SJSA1 (cell line): ENCODE measurements at regions not wholly inside any gene's neighbourhood (a gene's known extent, or its start where the extent isn't known, plus 50 kb on each side); places are given as distances from the start of the nearest gene placed in this dataset.
"Not testable (repeated sequence)": the region's sequence is repeated elsewhere in the genome, so short reads cannot be mapped to it uniquely, and the experiment has no call there.

ENCODE experiments used
- DNase-seq, 2 experiments: peaks; one replicate each; pipeline ENCODE4 v3.0.0-alpha.2; 2015 to 2020; ENCODE audit warnings: low spot score in 2 of 2, low read depth in 1 of 2
- H3K27ac ChIP-seq: fragments of 250-450 bp; sonication (Bioruptor Pico); 2 replicates; pipeline ENCODE4 v1.5.1; 2020; ENCODE audit warnings: mild to moderate bottlenecking, moderate library complexity
- H3K27me3 ChIP-seq: fragments of 250-450 bp; sonication (Bioruptor Pico); replicated peaks from 2 replicates; pipeline ENCODE4 v1.5.1; 2020; ENCODE audit warnings: mild to moderate bottlenecking, moderate library complexity
- H3K36me3 ChIP-seq: fragments of 250-450 bp; sonication (Bioruptor Pico); 2 replicates; pipeline ENCODE4 v1.5.1; 2020; ENCODE audit warnings: mild to moderate bottlenecking
- H3K4me1 ChIP-seq: fragments of 250-450 bp; sonication (Bioruptor Pico); replicated peaks from 2 replicates; pipeline ENCODE4 v1.6.1; 2021; ENCODE audit warnings: mild to moderate bottlenecking
- H3K4me3 ChIP-seq: fragments of 250-450 bp; sonication (Bioruptor Pico); 2 replicates; pipeline ENCODE4 v1.5.1; 2020; ENCODE audit warnings: mild to moderate bottlenecking
- H3K9me3 ChIP-seq: fragments of 250-450 bp; sonication (Bioruptor Pico); replicated peaks from 2 replicates; pipeline ENCODE4 v1.5.1; 2020; ENCODE audit warnings: mild to moderate bottlenecking

DNA sequence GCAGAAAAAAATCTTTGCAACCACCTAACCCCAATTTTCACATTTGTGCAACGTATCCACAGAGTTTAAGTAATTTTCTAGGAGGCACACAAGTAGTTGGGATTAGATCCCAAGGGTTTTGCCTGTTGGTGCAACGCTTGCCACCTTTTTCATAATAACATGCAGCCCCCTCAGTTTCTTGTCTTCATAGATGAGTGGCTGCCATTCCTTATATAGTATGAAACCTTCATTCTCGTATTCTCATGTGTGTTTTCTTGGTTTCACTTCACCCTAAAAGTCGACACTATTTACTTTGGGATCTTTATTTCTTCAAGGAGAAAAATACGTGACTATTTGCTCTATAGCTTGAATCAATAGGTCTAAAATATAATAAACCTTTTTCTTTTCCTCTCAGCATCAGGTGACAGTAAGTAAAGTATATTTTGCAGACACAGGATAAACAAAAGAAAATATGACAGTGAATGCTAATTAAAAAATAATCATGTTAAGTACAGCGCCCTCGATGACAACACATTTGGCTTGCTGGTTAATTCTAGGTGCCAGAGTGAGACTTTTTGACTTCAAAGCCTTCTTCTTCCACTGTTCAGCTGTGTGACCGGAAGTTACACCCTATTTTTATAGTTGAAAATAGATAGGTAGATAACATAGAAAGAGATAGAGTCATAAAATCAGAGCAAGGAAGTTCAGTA, 342.8 kb upstream of the CCNG1 start:
- H3K4me1 ChIP-seq = no peaks in the 10 kb centered on the region
- H3K27me3 ChIP-seq = no peaks in the 10 kb centered on the region
- H3K27ac ChIP-seq = no peak overlapping the region
- H3K36me3 ChIP-seq = no peaks in the 10 kb centered on the region
- no peak for DNase-seq
- H3K9me3 ChIP-seq = 0 out of 2 replicates have a peak, but pooled peaks cover 5% of the 10 kb centered on the region
- no peak overlapping the region for H3K4me3 ChIP-seq

DNA sequence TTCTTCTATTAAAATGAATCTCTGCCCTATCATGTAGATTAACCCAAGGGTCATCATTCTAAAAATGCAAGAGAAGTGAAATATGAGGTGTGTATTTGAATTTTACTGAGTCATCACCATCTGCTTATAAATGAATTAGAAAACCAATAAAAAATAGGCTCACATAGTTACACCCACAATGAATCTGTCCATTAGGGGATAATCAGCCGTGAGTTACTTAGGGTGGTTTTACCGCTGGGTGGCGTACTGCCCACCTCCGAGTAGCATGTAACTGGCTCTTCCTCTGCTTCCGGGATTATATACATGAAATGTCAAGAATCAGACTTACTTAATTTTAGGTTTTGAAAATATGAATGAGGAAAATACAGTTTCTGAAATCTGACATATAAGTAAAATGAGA, 332.9 kb upstream of the CCNG1 start:
- H3K27ac ChIP-seq = no peak overlapping the region
- H3K4me3 ChIP-seq = no peak overlapping the region
- H3K36me3 ChIP-seq = no peaks in the 10 kb centered on the region
- H3K27me3 ChIP-seq = no peaks in the 10 kb centered on the region
- DNase-seq = no peak
- no peaks in the 10 kb centered on the region for H3K4me1 ChIP-seq
- H3K9me3 ChIP-seq = no peaks in the 10 kb centered on the region

DNA sequence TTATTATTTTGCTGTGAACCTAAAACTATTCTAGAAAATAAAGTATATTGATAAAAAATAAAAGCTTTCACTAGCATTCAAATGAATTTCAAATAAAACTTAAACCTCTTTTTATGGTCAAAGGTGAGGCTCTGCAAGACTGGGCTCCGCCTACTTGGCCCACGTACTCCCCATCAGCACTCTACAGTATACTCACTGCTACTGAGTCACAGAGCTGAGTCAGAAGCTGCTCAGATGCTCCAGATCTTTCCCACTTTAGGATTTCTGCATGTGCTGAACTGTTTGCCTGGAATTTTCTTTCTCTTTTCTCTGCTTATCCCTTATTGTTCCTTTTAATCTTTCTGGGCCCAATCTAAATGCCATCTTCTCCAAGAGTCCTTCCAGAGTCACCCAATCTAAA, 331.9 kb upstream of the CCNG1 start:
- H3K9me3 ChIP-seq = no peaks in the 10 kb centered on the region; the same call in 1 of the 2 replicates
- no peak for DNase-seq
- no peaks in the 10 kb centered on the region for H3K36me3 ChIP-seq
- H3K4me3 ChIP-seq = no peak overlapping the region
- H3K27ac ChIP-seq = no peak overlapping the region
- H3K4me1 ChIP-seq = no peaks in the 10 kb centered on the region
- no peaks in the 10 kb centered on the region for H3K27me3 ChIP-seq

DNA sequence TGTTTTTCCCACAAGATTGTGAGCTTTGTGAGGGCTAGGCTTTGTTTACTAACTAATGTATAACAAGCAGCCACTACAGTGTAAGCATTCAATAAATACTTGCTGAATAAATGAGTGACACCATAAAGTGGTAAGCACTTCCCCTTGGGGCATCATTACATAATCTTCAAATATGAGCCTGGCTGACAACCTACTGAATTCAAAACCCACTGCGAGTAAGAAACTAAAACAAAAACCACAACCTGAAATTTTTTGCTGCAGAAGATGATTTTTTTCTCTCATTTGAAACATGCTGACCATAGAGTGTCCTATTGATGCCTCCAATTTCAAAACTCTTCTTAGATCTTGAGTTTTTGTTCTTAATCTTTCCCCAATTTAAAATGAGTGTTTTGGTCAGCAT, 331.3 kb upstream of the CCNG1 start:
- DNase-seq = no peak
- Histone ChIP-seq H3K36me3 (no peaks in the 10 kb centered on the region), H3K27me3 (no peaks in the 10 kb centered on the region), H3K4me1 (no peaks in the 10 kb centered on the region), H3K27ac (no peak overlapping the region), H3K4me3 (no peak overlapping the region), H3K9me3 (no peaks in the 10 kb centered on the region; the same call in 1 of the 2 replicates)

DNA sequence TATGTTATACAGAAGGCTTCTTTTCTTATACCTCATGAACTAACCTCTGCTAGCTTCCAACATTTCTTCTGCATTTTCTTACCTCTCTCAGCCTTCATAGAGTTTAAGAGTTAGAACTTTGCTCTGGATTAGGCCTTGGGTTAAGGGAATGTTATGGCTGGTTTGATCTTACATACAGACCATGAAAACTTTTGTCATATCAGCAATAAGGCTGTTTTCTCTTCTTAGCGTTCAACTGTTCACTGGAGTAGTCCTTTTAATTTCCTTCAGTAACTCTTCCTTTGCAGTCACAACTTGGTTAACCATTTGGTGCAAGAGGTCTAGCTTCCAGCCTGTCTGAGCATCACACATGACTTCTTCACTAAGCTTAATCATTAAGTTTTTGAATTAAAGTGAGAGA, 329.0 kb upstream of the CCNG1 start:
- Histone ChIP-seq H3K9me3 (no peaks in the 10 kb centered on the region; the same call in 1 of the 2 replicates), H3K4me1 (no peaks in the 10 kb centered on the region), H3K4me3 (no peak overlapping the region), H3K27me3 (no peaks in the 10 kb centered on the region), H3K27ac (no peak overlapping the region), H3K36me3 (no peaks in the 10 kb centered on the region)
- no peak for DNase-seq

DNA sequence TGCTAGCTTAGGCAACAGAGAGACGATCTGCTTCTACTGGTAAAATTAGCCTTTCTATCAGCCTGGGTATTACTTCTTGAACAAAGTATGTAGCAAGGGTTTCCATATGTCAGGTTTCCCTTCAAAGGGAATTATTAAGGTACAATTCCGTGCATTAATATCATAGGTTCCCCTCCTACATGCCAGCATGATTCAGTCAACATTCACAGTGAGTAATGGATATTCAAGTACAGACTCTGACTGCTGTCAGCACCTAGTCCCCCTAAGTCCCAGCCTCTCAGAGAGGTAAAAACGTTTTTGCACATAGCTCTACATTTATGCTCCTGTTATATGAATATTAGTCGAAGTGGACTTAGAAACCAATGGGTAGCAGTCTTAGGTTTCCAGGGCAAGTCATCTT, 322.4 kb upstream of the CCNG1 start:
- no peak for DNase-seq
- H3K27me3 ChIP-seq = no peaks in the 10 kb centered on the region
- no peaks in the 10 kb centered on the region for H3K4me1 ChIP-seq
- H3K36me3 ChIP-seq = no peaks in the 10 kb centered on the region
- H3K9me3 ChIP-seq = peaks cover 2% of the 10 kb centered on the region; the same call in 1 of the 2 replicates
- no peak overlapping the region for H3K27ac ChIP-seq
- H3K4me3 ChIP-seq = no peak overlapping the region

DNA sequence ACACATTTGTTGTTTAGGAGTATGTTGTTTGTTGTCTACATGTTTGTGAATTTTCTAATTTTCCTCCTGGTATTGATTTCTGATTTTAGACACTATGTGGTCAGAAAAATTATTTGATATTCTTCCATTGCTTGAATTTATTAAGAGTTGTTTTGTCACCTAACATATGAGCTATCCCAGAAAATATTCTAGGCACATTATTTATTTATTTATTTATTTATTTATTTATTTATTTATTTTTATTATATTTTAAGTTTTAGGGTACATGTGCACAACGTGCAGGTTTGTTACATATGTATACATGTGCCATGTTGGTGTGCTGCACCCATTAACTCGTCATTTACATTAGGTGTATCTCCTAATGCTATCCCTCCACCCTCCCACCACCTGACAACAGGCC, 320.8 kb upstream of the CCNG1 start:
- H3K4me3 ChIP-seq, H3K4me1 ChIP-seq, H3K27ac ChIP-seq, DNase-seq, H3K9me3 ChIP-seq, H3K36me3 ChIP-seq, H3K27me3 ChIP-seq: not testable (repeated sequence)

DNA sequence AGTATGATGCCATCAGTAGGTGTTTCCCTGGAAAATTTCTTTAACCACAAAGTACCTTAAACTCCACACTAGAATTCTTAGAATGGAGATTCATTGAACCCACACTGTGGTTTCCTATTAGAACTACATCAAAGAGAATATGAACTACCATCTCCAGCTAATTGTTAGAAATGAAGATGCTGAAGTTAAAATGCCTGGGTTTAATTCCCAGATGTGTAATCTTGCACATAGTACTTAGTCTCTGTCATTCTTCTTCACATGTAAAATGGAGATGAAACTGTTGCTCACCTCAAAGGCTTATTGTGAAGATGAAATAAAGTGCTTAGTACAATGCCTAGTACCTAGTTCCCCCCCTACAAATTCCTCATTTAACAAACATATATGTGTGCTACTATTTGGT, 303.3 kb upstream of the CCNG1 start:
- H3K4me3 ChIP-seq = no peak overlapping the region

DNA sequence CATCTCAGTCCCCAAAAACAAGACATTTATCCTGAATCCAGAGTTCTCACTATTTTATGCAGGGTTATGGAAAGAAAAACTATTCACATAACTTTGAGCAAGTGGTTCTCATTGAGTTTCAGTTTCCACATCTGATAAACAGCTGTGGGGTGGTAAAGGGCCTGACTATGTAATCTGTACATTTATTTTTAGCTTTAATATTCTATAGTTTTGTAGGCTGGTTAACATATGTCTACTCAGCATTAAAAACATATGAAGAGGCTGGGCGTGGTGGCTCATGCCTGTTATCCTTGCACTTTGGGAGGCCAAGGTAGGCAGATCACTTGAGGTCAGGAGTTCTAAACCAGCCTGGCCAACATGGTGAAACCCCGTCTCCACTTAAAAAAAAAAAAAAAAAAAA, 301.5 kb upstream of the CCNG1 start:
- H3K4me3 ChIP-seq = no peak overlapping the region

More for the DNA sequence above, 303.3 kb upstream of the CCNG1 start:
- H3K27me3 ChIP-seq = no peaks in the 10 kb centered on the region
- no peaks in the 10 kb centered on the region for H3K4me1 ChIP-seq
- no peak for DNase-seq
- H3K27ac ChIP-seq = no peak overlapping the region
- no peaks in the 10 kb centered on the region for H3K36me3 ChIP-seq
- 0 out of 2 replicates have a peak, but pooled peaks cover 6% of the 10 kb centered on the region for H3K9me3 ChIP-seq

DNA sequence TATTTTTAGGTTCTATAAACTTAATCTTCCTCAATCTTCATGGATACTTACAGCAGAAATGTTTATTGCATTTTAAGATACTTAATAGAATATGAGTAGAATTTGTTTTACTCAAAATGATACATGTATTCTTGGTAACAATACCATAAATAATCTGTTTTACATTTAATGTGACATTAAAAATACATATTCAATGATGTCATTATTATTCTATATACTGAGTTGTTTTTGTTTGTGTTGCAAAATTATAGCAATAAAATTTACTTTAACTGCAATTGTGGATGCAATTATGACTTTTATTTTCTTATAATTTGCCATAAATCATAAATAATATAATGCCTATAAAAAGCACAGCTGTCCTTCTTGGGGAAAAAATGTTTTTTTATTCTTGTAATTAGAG, 275.9 kb upstream of the CCNG1 start:
- Histone ChIP-seq H3K4me3 (no peak overlapping the region), H3K4me1 (no peaks in the 10 kb centered on the region), H3K27me3 (no peaks in the 10 kb centered on the region), H3K27ac (no peak overlapping the region), H3K36me3 (no peaks in the 10 kb centered on the region), H3K9me3 (peaks cover 17% of the 10 kb centered on the region; the same call in 1 of the 2 replicates)
- DNase-seq = no peak

More for the DNA sequence above, 301.5 kb upstream of the CCNG1 start:
- DNase-seq = no peak
- Histone ChIP-seq H3K9me3 (peaks cover 6% of the 10 kb centered on the region; the same call in 1 of the 2 replicates), H3K36me3 (no peaks in the 10 kb centered on the region), H3K4me1 (no peaks in the 10 kb centered on the region), H3K27me3 (no peaks in the 10 kb centered on the region), H3K27ac (no peak overlapping the region)

DNA sequence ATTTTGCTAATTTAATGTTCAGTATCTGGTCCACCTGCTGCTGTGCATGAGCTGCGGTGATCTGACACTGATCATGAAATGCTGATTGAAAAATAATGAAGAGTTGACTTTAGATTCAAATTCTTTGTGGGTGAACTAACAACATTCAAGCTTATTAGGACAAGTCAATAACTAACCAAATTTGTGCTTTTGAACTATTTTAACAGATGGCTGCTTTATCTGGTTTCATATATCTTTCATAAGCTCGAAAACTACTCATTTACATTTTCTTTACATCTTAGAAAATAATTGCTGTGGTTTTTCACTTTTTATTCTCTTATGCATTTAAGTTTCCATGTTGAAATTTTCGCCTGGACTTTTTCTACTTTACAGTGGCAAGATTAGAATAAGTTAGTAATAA, 274.8 kb upstream of the CCNG1 start:
- peaks cover 16% of the 10 kb centered on the region; the same call in 1 of the 2 replicates for H3K9me3 ChIP-seq
- H3K4me3 ChIP-seq = no peak overlapping the region
- H3K27me3 ChIP-seq = no peaks in the 10 kb centered on the region
- no peaks in the 10 kb centered on the region for H3K4me1 ChIP-seq
- H3K36me3 ChIP-seq = no peaks in the 10 kb centered on the region
- H3K27ac ChIP-seq = no peak overlapping the region
- no peak for DNase-seq

DNA sequence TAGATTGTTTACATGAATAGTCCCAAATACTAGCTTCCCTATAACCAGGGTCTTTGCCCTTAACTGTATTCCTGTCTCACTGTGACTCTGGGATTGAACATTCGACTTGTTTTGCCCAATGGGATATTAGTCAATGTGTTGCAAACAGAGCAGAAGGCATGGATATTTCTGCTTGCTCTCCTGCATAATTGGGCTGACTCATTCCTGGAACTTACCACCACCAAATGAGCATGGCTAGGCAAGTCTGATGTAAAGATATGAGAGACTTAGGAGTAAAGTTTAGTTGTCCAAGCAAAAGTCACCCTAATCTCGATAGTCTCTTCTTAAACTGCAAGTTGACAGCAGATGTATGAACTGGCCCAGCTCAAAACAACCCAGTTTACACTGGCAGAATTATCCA, 273.5 kb upstream of the CCNG1 start:
- no peaks in the 10 kb centered on the region for H3K36me3 ChIP-seq
- H3K9me3 ChIP-seq = 0 out of 2 replicates have a peak, but pooled peaks cover 10% of the 10 kb centered on the region
- no peaks in the 10 kb centered on the region for H3K4me1 ChIP-seq
- H3K27ac ChIP-seq = no peak overlapping the region
- DNase-seq = no peak
- no peaks in the 10 kb centered on the region for H3K27me3 ChIP-seq
- H3K4me3 ChIP-seq = no peak overlapping the region

DNA sequence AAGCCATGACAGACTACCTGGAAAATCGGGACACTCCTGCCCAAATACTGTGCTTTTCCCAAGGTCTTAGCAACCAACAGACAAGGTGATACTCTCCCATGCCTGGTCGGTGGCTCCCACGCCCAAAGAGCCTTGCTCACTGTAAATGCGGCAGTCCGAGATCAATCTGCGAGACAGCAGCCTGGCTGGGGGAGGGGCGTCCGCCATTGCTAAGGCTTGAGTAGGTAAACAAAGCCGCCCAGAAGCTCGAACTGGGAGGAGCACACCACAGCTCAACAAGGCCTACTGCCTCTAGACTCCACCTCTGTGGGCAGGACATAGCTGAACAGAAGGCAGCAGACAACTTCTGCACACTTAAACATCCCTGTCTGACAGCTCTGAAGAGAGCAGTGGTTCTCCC, 272.1 kb upstream of the CCNG1 start:
- no peaks in the 10 kb centered on the region for H3K36me3 ChIP-seq
- H3K4me1 ChIP-seq = no peaks in the 10 kb centered on the region
- no peak overlapping the region for H3K4me3 ChIP-seq
- 0 out of 2 replicates have a peak, but pooled peaks cover 10% of the 10 kb centered on the region for H3K9me3 ChIP-seq
- no peaks in the 10 kb centered on the region for H3K27me3 ChIP-seq
- DNase-seq = no peak
- H3K27ac ChIP-seq = no peak overlapping the region

DNA sequence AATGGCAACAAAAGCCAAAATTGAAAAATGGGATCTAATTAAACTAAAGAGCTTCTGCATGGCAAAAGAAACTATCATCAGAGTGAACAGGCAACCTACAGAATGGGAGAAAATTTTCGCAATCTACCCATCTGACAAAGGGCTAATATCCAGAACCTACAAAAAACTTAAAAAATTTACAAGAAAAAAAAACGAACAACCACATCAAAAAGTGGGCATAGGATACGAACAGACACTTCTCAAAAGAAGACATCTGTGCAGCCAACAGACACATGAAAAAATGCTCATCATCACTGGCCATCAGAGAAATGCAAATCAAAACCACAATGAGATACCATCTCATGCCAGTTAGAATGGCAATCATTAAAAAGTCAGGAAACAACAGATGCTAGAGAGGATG, 267.2 kb upstream of the CCNG1 start:
- not testable (repeated sequence) for H3K36me3 ChIP-seq, H3K4me3 ChIP-seq, H3K9me3 ChIP-seq, DNase-seq, H3K27me3 ChIP-seq, H3K27ac ChIP-seq, H3K4me1 ChIP-seq
